ENCODE measurements at regions not wholly inside any gene's neighbourhood (a gene's known extent, or its start where the extent isn't known, plus 50 kb on each side); places are given as distances from the start of the nearest gene placed in this dataset.

- no peak overlapping the region for H3K4me3 ChIP-seq
- intact Hi-C loops (cut with DNase I) = no loop called here
- H3K27ac ChIP-seq = no peak overlapping the region
- no peaks in the 10 kb centered on the region for H3K36me3 ChIP-seq
- no peak for DNase-seq (ENCODE audit: low spot score in 2 of 2)
- no peaks in the 10 kb centered on the region for H3K9me3 ChIP-seq
- no peaks in the 10 kb centered on the region for H3K27me3 ChIP-seq
- TF ChIP-seq, protein P1, sequence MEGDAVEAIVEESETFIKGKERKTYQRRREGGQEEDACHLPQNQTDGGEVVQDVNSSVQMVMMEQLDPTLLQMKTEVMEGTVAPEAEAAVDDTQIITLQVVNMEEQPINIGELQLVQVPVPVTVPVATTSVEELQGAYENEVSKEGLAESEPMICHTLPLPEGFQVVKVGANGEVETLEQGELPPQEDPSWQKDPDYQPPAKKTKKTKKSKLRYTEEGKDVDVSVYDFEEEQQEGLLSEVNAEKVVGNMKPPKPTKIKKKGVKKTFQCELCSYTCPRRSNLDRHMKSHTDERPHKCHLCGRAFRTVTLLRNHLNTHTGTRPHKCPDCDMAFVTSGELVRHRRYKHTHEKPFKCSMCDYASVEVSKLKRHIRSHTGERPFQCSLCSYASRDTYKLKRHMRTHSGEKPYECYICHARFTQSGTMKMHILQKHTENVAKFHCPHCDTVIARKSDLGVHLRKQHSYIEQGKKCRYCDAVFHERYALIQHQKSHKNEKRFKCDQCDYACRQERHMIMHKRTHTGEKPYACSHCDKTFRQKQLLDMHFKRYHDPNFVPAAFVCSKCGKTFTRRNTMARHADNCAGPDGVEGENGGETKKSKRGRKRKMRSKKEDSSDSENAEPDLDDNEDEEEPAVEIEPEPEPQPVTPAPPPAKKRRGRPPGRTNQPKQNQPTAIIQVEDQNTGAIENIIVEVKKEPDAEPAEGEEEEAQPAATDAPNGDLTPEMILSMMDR (IDR thresholded peaks at IDR 0.05) = no peak
- no peaks in the 10 kb centered on the region for H3K4me1 ChIP-seq
Observed at GRCh38 chr4:25559508-25559907, 96.1 kb upstream of the SLC34A2 start.

GRCh38 chr4:25560605-25561004 lies 95.0 kb upstream of the SLC34A2 start:
- Histone ChIP-seq H3K4me3 (no peak overlapping the region), H3K27me3 (no peaks in the 10 kb centered on the region), H3K4me1 (no peaks in the 10 kb centered on the region), H3K36me3 (no peaks in the 10 kb centered on the region), H3K27ac (no peak overlapping the region), H3K9me3 (no peaks in the 10 kb centered on the region)
- TF ChIP-seq, protein P1 (IDR thresholded peaks at IDR 0.05) = no peak
- no peak for DNase-seq (ENCODE audit: low spot score in 2 of 2)
- intact Hi-C loops (cut with DNase I) = no loop called here

GRCh38 chr4:25563071-25563564 lies 92.5 kb upstream of the SLC34A2 start:
- DNase-seq (ENCODE audit: low spot score in 2 of 2) = no peak
- Histone ChIP-seq H3K27me3 (no peaks in the 10 kb centered on the region), H3K4me1 (no peaks in the 10 kb centered on the region), H3K4me3 (no peak overlapping the region), H3K9me3 (no peaks in the 10 kb centered on the region), H3K36me3 (no peaks in the 10 kb centered on the region), H3K27ac (no peak overlapping the region)
- TF ChIP-seq, protein P1 (IDR thresholded peaks at IDR 0.05) = no peak
- intact Hi-C loops (cut with DNase I) = no loop called here

- intact Hi-C loops (cut with DNase I) = loop anchor here (5.0 kb wide), 1 partner anchor 898 kb away; no protein-coding TSS in a partner anchor
- DNase-seq (ENCODE audit: low spot score in 2 of 2) = no peak
- no peaks in the 10 kb centered on the region for H3K4me1 ChIP-seq
Observed at GRCh38 chr4:25564836-25565235, 90.8 kb upstream of the SLC34A2 start.

GRCh38 chr4:25567253-25567652 lies 88.4 kb upstream of the SLC34A2 start:
- Histone ChIP-seq H3K27ac (no peak overlapping the region), H3K4me3 (no peak overlapping the region), H3K9me3 (no peaks in the 10 kb centered on the region), H3K36me3 (no peaks in the 10 kb centered on the region), H3K27me3 (no peaks in the 10 kb centered on the region), H3K4me1 (no peaks in the 10 kb centered on the region)
- TF ChIP-seq, protein P1 (IDR thresholded peaks at IDR 0.05) = no peak
- DNase-seq (ENCODE audit: low spot score in 2 of 2) = no peak
- intact Hi-C loops (cut with DNase I) = loop anchor here (5.0 kb wide), 1 partner anchor 900 kb away; no protein-coding TSS in a partner anchor

More at GRCh38 chr4:25564836-25565235, 90.8 kb upstream of the SLC34A2 start:
- H3K9me3 ChIP-seq = no peaks in the 10 kb centered on the region
- H3K36me3 ChIP-seq = no peaks in the 10 kb centered on the region
- no peak overlapping the region for H3K4me3 ChIP-seq
- H3K27ac ChIP-seq = no peak overlapping the region
- TF ChIP-seq, protein P1 (IDR thresholded peaks at IDR 0.05) = no peak
- no peaks in the 10 kb centered on the region for H3K27me3 ChIP-seq

- Histone ChIP-seq H3K27ac (no peak overlapping the region), H3K27me3 (no peaks in the 10 kb centered on the region), H3K4me3 (no peak overlapping the region), H3K9me3 (no peaks in the 10 kb centered on the region), H3K36me3 (no peaks in the 10 kb centered on the region), H3K4me1 (no peaks in the 10 kb centered on the region)
- TF ChIP-seq, protein P1 (IDR thresholded peaks at IDR 0.05) = no peak
- intact Hi-C loops (cut with DNase I) = loop anchor here (5.0 kb wide), 1 partner anchor 902 kb away; no protein-coding TSS in a partner anchor
- DNase-seq (ENCODE audit: low spot score in 2 of 2) = no peak
Observed at GRCh38 chr4:25569716-25570115, 85.9 kb upstream of the SLC34A2 start.
